Tibial nerve (tissue), 4 donors: ENCODE measurements at regions not wholly inside any gene's neighbourhood (a gene's known extent, or its start where the extent isn't known, plus 50 kb on each side); places are given as distances from the start of the nearest gene placed in this dataset.

Experiments used
- CTCF ChIP-seq, 5 experiments: fragments of 200-600 bp in 3 of 5; fragments of 450-650 bp in 2 of 5; sonication (generic) in 3 of 5; IDR thresholded peaks; one replicate each; pipeline ENCODE4 v1.5.1; 2016 to 2019; ENCODE audit warnings: antibody characterized with exemption in 5 of 5, mild to moderate bottlenecking in 3 of 5, moderate library complexity in 2 of 5
- EP300 ChIP-seq, 2 donors: sonication (generic); formaldehyde crosslinking; IDR thresholded peaks; one replicate each; pipeline ENCODE4 v1.6.1; 2017; ENCODE audit warnings: antibody characterized with exemption in 2 of 2, mild to moderate bottlenecking in 1 of 2

- TF ChIP-seq CTCF (IDR thresholded peaks at IDR 0.05) (no peak), EP300 (IDR thresholded peaks at IDR 0.05) (no peak)
Observed at GRCh38 chrX:16333453-16333852, 166.2 kb downstream of the MAGEB17 start.
